ENCODE measurements at regions not wholly inside any gene's neighbourhood (a gene's known extent, or its start where the extent isn't known, plus 50 kb on each side); places are given as distances from the start of the nearest gene placed in this dataset.
"Not testable (repeated sequence)": the region's sequence is repeated elsewhere in the genome, so short reads cannot be mapped to it uniquely, and the experiment has no call there.

- TF ChIP-seq ZNF274 (IDR thresholded peaks at IDR 0.05; ENCODE audit: low read depth, low read length) = no peak
- TF ChIP-seq SUZ12 (IDR thresholded peaks at IDR 0.05; ENCODE audit: extremely low read depth, insufficient read depth, insufficient read length) = no peak
- no peak for TF ChIP-seq YY1 (IDR thresholded peaks at IDR 0.05; ENCODE audit: insufficient read depth, insufficient read length)
- DNase-seq (ENCODE audit: low read depth, low spot score) = no peak
- Histone ChIP-seq H3K9me3 (ENCODE audit: insufficient read depth, low read length) (no peaks in the 10 kb centered on the region), H3K4me1 (ENCODE audit: insufficient read depth, insufficient read length) (no peaks in the 10 kb centered on the region), H3K9ac (ENCODE audit: insufficient read length, low read depth) (no peak overlapping the region), H3K36me3 (ENCODE audit: insufficient read depth, insufficient read length, low read length) (no peaks in the 10 kb centered on the region), H3K27me3 (ENCODE audit: insufficient read depth, insufficient read length) (no peaks in the 10 kb centered on the region), H3K4me3 (ENCODE audit: insufficient read length, low read depth) (no peak overlapping the region)
Observed at GRCh38 chr9:75803130-75803529, 87.3 kb upstream of the PCSK5 start.

GRCh38 chr9:75810063-75810462 lies 80.4 kb upstream of the PCSK5 start:
- Histone ChIP-seq H3K4me1 (ENCODE audit: insufficient read depth, insufficient read length) (no peaks in the 10 kb centered on the region), H3K9ac (ENCODE audit: insufficient read length, low read depth) (no peak overlapping the region), H3K36me3 (ENCODE audit: insufficient read depth, insufficient read length, low read length) (no peaks in the 10 kb centered on the region), H3K27me3 (ENCODE audit: insufficient read depth, insufficient read length) (no peaks in the 10 kb centered on the region), H3K9me3 (ENCODE audit: insufficient read depth, low read length) (no peaks in the 10 kb centered on the region; the same call in none of the 2 replicates), H3K4me3 (ENCODE audit: insufficient read length, low read depth) (no peak overlapping the region)
- TF ChIP-seq YY1 (IDR thresholded peaks at IDR 0.05; ENCODE audit: insufficient read depth, insufficient read length) = no peak
- TF ChIP-seq ZNF274 (IDR thresholded peaks at IDR 0.05; ENCODE audit: low read depth, low read length) = no peak
- no peak for TF ChIP-seq SUZ12 (IDR thresholded peaks at IDR 0.05; ENCODE audit: extremely low read depth, insufficient read depth, insufficient read length)
- DNase-seq (ENCODE audit: low read depth, low spot score) = no peak

- H3K4me1 ChIP-seq (ENCODE audit: insufficient read depth, insufficient read length) = no peaks in the 10 kb centered on the region
- no peaks in the 10 kb centered on the region for H3K27me3 ChIP-seq (ENCODE audit: insufficient read depth, insufficient read length)
- no peak overlapping the region for H3K4me3 ChIP-seq (ENCODE audit: insufficient read length, low read depth)
- no peak for DNase-seq (ENCODE audit: low read depth, low spot score)
- H3K9me3 ChIP-seq (ENCODE audit: insufficient read depth, low read length) = no peaks in the 10 kb centered on the region; the same call in none of the 2 replicates
- TF ChIP-seq YY1 (IDR thresholded peaks at IDR 0.05; ENCODE audit: insufficient read depth, insufficient read length) (no peak), ZNF274 (IDR thresholded peaks at IDR 0.05; ENCODE audit: low read depth, low read length) (no peak), SUZ12 (IDR thresholded peaks at IDR 0.05; ENCODE audit: extremely low read depth, insufficient read depth, insufficient read length) (no peak)
- no peaks in the 10 kb centered on the region for H3K36me3 ChIP-seq (ENCODE audit: insufficient read depth, insufficient read length, low read length)
- H3K9ac ChIP-seq (ENCODE audit: insufficient read length, low read depth) = no peak overlapping the region
Observed at GRCh38 chr9:75811692-75812091, 78.8 kb upstream of the PCSK5 start.

GRCh38 chr9:75812141-75812540 lies 78.3 kb upstream of the PCSK5 start:
- Histone ChIP-seq H3K27me3 (ENCODE audit: insufficient read depth, insufficient read length) (no peaks in the 10 kb centered on the region), H3K9ac (ENCODE audit: insufficient read length, low read depth) (no peak overlapping the region), H3K4me1 (ENCODE audit: insufficient read depth, insufficient read length) (no peaks in the 10 kb centered on the region), H3K9me3 (ENCODE audit: insufficient read depth, low read length) (no peaks in the 10 kb centered on the region; the same call in none of the 2 replicates), H3K36me3 (ENCODE audit: insufficient read depth, insufficient read length, low read length) (no peaks in the 10 kb centered on the region), H3K4me3 (ENCODE audit: insufficient read length, low read depth) (no peak overlapping the region)
- DNase-seq (ENCODE audit: low read depth, low spot score) = no peak
- no peak for TF ChIP-seq SUZ12 (IDR thresholded peaks at IDR 0.05; ENCODE audit: extremely low read depth, insufficient read depth, insufficient read length)
- TF ChIP-seq YY1 (IDR thresholded peaks at IDR 0.05; ENCODE audit: insufficient read depth, insufficient read length) = no peak
- no peak for TF ChIP-seq ZNF274 (IDR thresholded peaks at IDR 0.05; ENCODE audit: low read depth, low read length)

- H3K9me3 ChIP-seq (ENCODE audit: insufficient read depth, low read length) = no peaks in the 10 kb centered on the region; the same call in none of the 2 replicates
Observed at GRCh38 chr9:75814667-75815066, 75.8 kb upstream of the PCSK5 start.

GRCh38 chr9:75820471-75821115 lies 69.9 kb upstream of the PCSK5 start:
- DNase-seq (ENCODE audit: low read depth, low spot score); H3K9ac ChIP-seq (ENCODE audit: insufficient read length, low read depth); H3K4me3 ChIP-seq (ENCODE audit: insufficient read length, low read depth); H3K36me3 ChIP-seq (ENCODE audit: insufficient read depth, insufficient read length, low read length); H3K4me1 ChIP-seq (ENCODE audit: insufficient read depth, insufficient read length); H3K27me3 ChIP-seq (ENCODE audit: insufficient read depth, insufficient read length); H3K9me3 ChIP-seq (ENCODE audit: insufficient read depth, low read length): not testable (repeated sequence)

More at GRCh38 chr9:75814667-75815066, 75.8 kb upstream of the PCSK5 start:
- no peak overlapping the region for H3K4me3 ChIP-seq (ENCODE audit: insufficient read length, low read depth)
- no peak for DNase-seq (ENCODE audit: low read depth, low spot score)
- TF ChIP-seq YY1 (IDR thresholded peaks at IDR 0.05; ENCODE audit: insufficient read depth, insufficient read length) (no peak), ZNF274 (IDR thresholded peaks at IDR 0.05; ENCODE audit: low read depth, low read length) (no peak), SUZ12 (IDR thresholded peaks at IDR 0.05; ENCODE audit: extremely low read depth, insufficient read depth, insufficient read length) (no peak)
- no peak overlapping the region for H3K9ac ChIP-seq (ENCODE audit: insufficient read length, low read depth)
- H3K36me3 ChIP-seq (ENCODE audit: insufficient read depth, insufficient read length, low read length) = no peaks in the 10 kb centered on the region
- H3K27me3 ChIP-seq (ENCODE audit: insufficient read depth, insufficient read length) = no peaks in the 10 kb centered on the region
- H3K4me1 ChIP-seq (ENCODE audit: insufficient read depth, insufficient read length) = no peaks in the 10 kb centered on the region

- Histone ChIP-seq H3K9ac (ENCODE audit: insufficient read length, low read depth) (no peak overlapping the region), H3K4me1 (ENCODE audit: insufficient read depth, insufficient read length) (no peaks in the 10 kb centered on the region), H3K9me3 (ENCODE audit: insufficient read depth, low read length) (peaks cover 5% of the 10 kb centered on the region; the same call in 1 of the 2 replicates), H3K36me3 (ENCODE audit: insufficient read depth, insufficient read length, low read length) (no peaks in the 10 kb centered on the region), H3K27me3 (ENCODE audit: insufficient read depth, insufficient read length) (no peaks in the 10 kb centered on the region), H3K4me3 (ENCODE audit: insufficient read length, low read depth) (no peak overlapping the region)
- no peak for DNase-seq (ENCODE audit: low read depth, low spot score)
- no peak for TF ChIP-seq SUZ12 (IDR thresholded peaks at IDR 0.05; ENCODE audit: extremely low read depth, insufficient read depth, insufficient read length)
- TF ChIP-seq ZNF274 (IDR thresholded peaks at IDR 0.05; ENCODE audit: low read depth, low read length) = no peak
- no peak for TF ChIP-seq YY1 (IDR thresholded peaks at IDR 0.05; ENCODE audit: insufficient read depth, insufficient read length)
Observed at GRCh38 chr9:75823151-75823550, 67.3 kb upstream of the PCSK5 start.

Measured in NT2/D1 (cell line).